ENCODE measurements at regions not wholly inside any gene's neighbourhood (a gene's known extent, or its start where the extent isn't known, plus 50 kb on each side); places are given as distances from the start of the nearest gene placed in this dataset.

- no peak for TF ChIP-seq EZH2 (IDR thresholded peaks at IDR 0.05; ENCODE audit: insufficient read depth, poor library complexity, severe bottlenecking)
- no peak for TF ChIP-seq EZH2phosphoT487 (IDR thresholded peaks at IDR 0.05; ENCODE audit: insufficient read depth, low read depth)
Observed at GRCh38 chr9:78525986-78526560, 229.1 kb downstream of the PSAT1 start.

Data from GM23248 (cell line).